CD14-positive monocyte (primary cell): ENCODE measurements at regions not wholly inside any gene's neighbourhood (a gene's known extent, or its start where the extent isn't known, plus 50 kb on each side); places are given as distances from the start of the nearest gene placed in this dataset.

Experiments
- DNase-seq, 3 donors: peaks; one replicate each; pipeline ENCODE4 v3.0.0-alpha.2; 2011 to 2022
- H2AFZ ChIP-seq: 2 replicates; pipeline ENCODE4 v1.6.0; 2012; ENCODE audit warnings: mild to moderate bottlenecking, low read depth, low read length, inconsistent platforms; ENCODE audit not compliant: insufficient read depth, poor library complexity, severe bottlenecking
- H3K27ac ChIP-seq, 2 donors: 1 replicate in 1 of 2; 2 replicates in 1 of 2; pipeline ENCODE4 v1.5.1; 2012 to 2013; ENCODE audit warnings: low read length in 2 of 2, control low read depth in 1 of 2, inconsistent platforms in 1 of 2, low read depth in 1 of 2, mild to moderate bottlenecking in 1 of 2
- H3K27me3 ChIP-seq, 2 donors: one replicate each; pipeline versions ENCODE4 v1.6.0 to v1.6.1; 2011 to 2013; ENCODE audit warnings: low read length in 2 of 2; ENCODE audit not compliant: control insufficient read depth in 2 of 2, insufficient read depth in 2 of 2
- H3K36me3 ChIP-seq, 2 donors: replicated peaks in 1 of 2; 1 replicate in 1 of 2; 2 replicates in 1 of 2; pipeline versions ENCODE4 v1.5.1 to v1.6.1; 2012 to 2013; ENCODE audit warnings: low read length in 2 of 2, control low read depth in 1 of 2, inconsistent platforms in 1 of 2, mild to moderate bottlenecking in 1 of 2; ENCODE audit not compliant: insufficient read depth in 2 of 2, control insufficient read depth in 1 of 2
- H3K4me1 ChIP-seq, 2 donors: 1 replicate in 1 of 2; 2 replicates in 1 of 2; pipeline versions ENCODE4 v1.5.1 to v1.6.1; 2012 to 2013; ENCODE audit warnings: low read length in 2 of 2, control low read depth in 1 of 2, inconsistent platforms in 1 of 2, mild to moderate bottlenecking in 1 of 2, moderate library complexity in 1 of 2; ENCODE audit not compliant: insufficient read depth in 2 of 2, control insufficient read depth in 1 of 2
- H3K4me2 ChIP-seq: replicated peaks from 2 replicates; pipeline ENCODE3; 2012; ENCODE audit warnings: low read length, moderate library complexity, mild to moderate bottlenecking; ENCODE audit not compliant: poor library complexity, severe bottlenecking; ENCODE audit errors: extremely low read depth
- H3K4me3 ChIP-seq, 3 experiments: fragments of 200-600 bp in 1 of 3; sonication (generic) in 1 of 3; replicated peaks in 1 of 3; 1 replicate in 2 of 3; 2 replicates in 1 of 3; pipeline ENCODE4 v1.5.1; 2011 to 2013; ENCODE audit warnings: low read length in 3 of 3, mild to moderate bottlenecking in 3 of 3, control low read depth in 2 of 3, low read depth in 2 of 3, inconsistent platforms in 1 of 3, moderate library complexity in 1 of 3
- H3K79me2 ChIP-seq: 2 replicates; pipeline ENCODE4 v1.6.0; 2012; ENCODE audit warnings: mild to moderate bottlenecking, control low read depth, inconsistent platforms, low read length, moderate library complexity; ENCODE audit not compliant: insufficient read depth
- H3K9ac ChIP-seq: 2 replicates; pipeline ENCODE4 v1.6.0; 2017; ENCODE audit warnings: low read length, mild to moderate bottlenecking; ENCODE audit not compliant: insufficient read depth, poor library complexity, severe bottlenecking
- H3K9me3 ChIP-seq, 2 donors: replicated peaks in 1 of 2; 1 replicate in 1 of 2; 2 replicates in 1 of 2; pipeline versions ENCODE4 v1.5.1 to v1.6.1; 2012 to 2013; ENCODE audit warnings: low read length in 2 of 2, control low read depth in 1 of 2; ENCODE audit not compliant: control insufficient read depth in 1 of 2, insufficient read depth in 1 of 2
- H4K20me1 ChIP-seq: 2 replicates; pipeline ENCODE4 v1.6.0; 2012; ENCODE audit warnings: mild to moderate bottlenecking, low read length, control low read depth, moderate library complexity; ENCODE audit not compliant: insufficient read depth
- H3K27ac Mint-ChIP-seq, 7 donors: one replicate each; pipeline ENCODE4 v1.8.0; 2020; ENCODE audit warnings: mild to moderate bottlenecking in 7 of 7, mixed read lengths in 7 of 7, moderate library complexity in 6 of 7, inconsistent platforms in 2 of 7
- H3K27me3 Mint-ChIP-seq, 3 donors: one replicate each; pipeline ENCODE4 v1.8.0; 2021 to 2022; ENCODE audit warnings: low read depth in 3 of 3, mild to moderate bottlenecking in 3 of 3, mixed read lengths in 3 of 3, moderate library complexity in 3 of 3, inconsistent platforms in 1 of 3
- H3K36me3 Mint-ChIP-seq, 2 donors: one replicate each; pipeline ENCODE4 v1.8.0; 2020; ENCODE audit warnings: mixed read lengths in 2 of 2, inconsistent platforms in 1 of 2, mild to moderate bottlenecking in 1 of 2
- H3K4me1 Mint-ChIP-seq: one replicate; pipeline ENCODE4 v1.8.0; 2020; ENCODE audit warnings: mild to moderate bottlenecking, mixed read lengths
- H3K4me3 Mint-ChIP-seq, 2 donors: one replicate each; pipeline ENCODE4 v1.8.0; 2020; ENCODE audit warnings: mild to moderate bottlenecking in 2 of 2, mixed read lengths in 2 of 2, moderate library complexity in 1 of 2
- H3K9me3 Mint-ChIP-seq, 7 donors: one replicate each; pipeline ENCODE4 v1.8.0; 2020 to 2022; ENCODE audit warnings: mixed read lengths in 7 of 7, mild to moderate bottlenecking in 6 of 7, moderate library complexity in 6 of 7, inconsistent platforms in 2 of 7
- CTCF ChIP-seq: fragments of 200-600 bp; IDR thresholded peaks from one replicate; pipeline ENCODE4 v1.8.0; 2022; ENCODE audit warnings: antibody characterized with exemption, mild to moderate bottlenecking
- whole genome bisulfite sequencing: methylation state at CpG from one replicate; pipeline ENCODE4 v1.1.5; 2013; ENCODE audit warnings: missing lambda C conversion rate; ENCODE audit not compliant: insufficient coverage; 5-methylcytosine and 5-hydroxymethylcytosine counted together
- intact Hi-C, 2 donors: fragments of 100-400 bp; cut with micrococcal nuclease; formaldehyde crosslinking; loops; one replicate each; pipeline versions ENCODE4 v1.15.0 to v1.15.1; 2023

GRCh38 chr7:84809877-84810276 lies 377.0 kb downstream of the SEMA3D start:
- no peaks in the 10 kb centered on the region for H3K9me3 ChIP-seq
- peaks cover 0 to 2% (median 0%) of the 10 kb centered on the region in 7 donors for H3K9me3 Mint-ChIP-seq

GRCh38 chr7:84803979-84804378 lies 382.9 kb downstream of the SEMA3D start:
- no peak for DNase-seq
- intact Hi-C loops = no loop called here
- Mint-ChIP-seq H3K9me3 (peaks cover 0 to 10% (median 5%) of the 10 kb centered on the region in 7 donors), H3K27me3 (no peaks in the 10 kb centered on the region), H3K36me3 (no peaks in the 10 kb centered on the region), H3K4me1 (no peaks in the 10 kb centered on the region), H3K27ac (no peak overlapping the region), H3K4me3 (no peak overlapping the region)
- Histone ChIP-seq H3K79me2 (no peaks in the 10 kb centered on the region), H2AFZ (no peak overlapping the region), H3K9me3 (no peaks in the 10 kb centered on the region), H3K4me1 (no peaks in the 10 kb centered on the region), H3K4me3 (no peak overlapping the region), H3K27ac (no peak overlapping the region), H4K20me1 (no peaks in the 10 kb centered on the region), H3K9ac (no peak overlapping the region), H3K36me3 (no peaks in the 10 kb centered on the region), H3K27me3 (no peaks in the 10 kb centered on the region), H3K4me2 (no peak overlapping the region)
- TF ChIP-seq CTCF = no peak
- no CpG with 5 or more reads among the region's 3 CpGs for WGBS

More at GRCh38 chr7:84809877-84810276, 377.0 kb downstream of the SEMA3D start:
- Histone ChIP-seq H3K79me2 (no peaks in the 10 kb centered on the region), H3K4me3 (no peak overlapping the region), H4K20me1 (no peaks in the 10 kb centered on the region), H3K27me3 (no peaks in the 10 kb centered on the region), H3K4me2 (no peak overlapping the region), H3K9ac (no peak overlapping the region), H2AFZ (no peak overlapping the region), H3K4me1 (no peaks in the 10 kb centered on the region), H3K27ac (no peak overlapping the region), H3K36me3 (no peaks in the 10 kb centered on the region)
- intact Hi-C loops = no loop called here
- Mint-ChIP-seq H3K4me3 (no peak overlapping the region), H3K27me3 (no peaks in the 10 kb centered on the region), H3K27ac (no peak overlapping the region), H3K36me3 (no peaks in the 10 kb centered on the region), H3K4me1 (no peaks in the 10 kb centered on the region)
- DNase-seq = no peak
- 100% methylated on average over 1 of the region's 1 CpG for WGBS
- TF ChIP-seq CTCF = no peak
